ENCODE measurements at regions not wholly inside any gene's neighbourhood (a gene's known extent, or its start where the extent isn't known, plus 50 kb on each side); places are given as distances from the start of the nearest gene placed in this dataset.

DNA sequence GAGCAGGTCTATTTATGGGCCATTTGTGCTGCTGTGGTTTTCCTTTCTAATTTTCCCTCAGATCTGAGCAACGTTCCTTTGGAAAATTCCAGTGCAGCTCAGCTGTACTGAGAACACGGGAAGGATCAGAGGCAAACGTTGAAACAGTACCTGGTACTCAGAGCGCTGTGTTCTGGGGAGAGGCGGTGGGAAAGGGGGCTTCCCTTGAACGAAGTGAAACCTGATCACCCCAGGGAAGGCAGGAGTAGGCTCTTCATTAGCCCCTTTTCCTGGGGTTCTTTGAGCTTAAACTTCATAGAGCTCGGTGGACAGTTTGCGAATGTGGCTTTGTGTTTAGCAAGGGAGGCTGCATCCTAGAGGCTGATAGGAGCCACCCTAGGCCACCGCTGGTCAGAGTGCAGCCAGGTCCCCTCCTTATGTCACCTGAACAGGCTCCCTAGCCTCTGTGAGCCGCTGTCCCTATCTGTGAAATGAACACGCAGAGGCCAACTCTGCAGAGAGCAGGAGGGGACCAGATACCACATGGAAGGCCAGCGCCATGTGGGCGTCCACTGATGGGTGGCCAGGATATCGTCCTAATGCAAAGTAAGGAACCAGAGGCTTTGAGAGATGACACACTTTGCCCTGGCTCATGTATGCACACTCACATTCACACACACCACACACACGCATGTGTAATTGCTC lies 1464.8 kb downstream of the BRD1 start:
- no peak for DNase-seq (ENCODE audit: low read depth in 2 of 2)

- no peak for DNase-seq (ENCODE audit: low read depth in 2 of 2)
Measured at GRCh38 chr22:48361099-48361639, 1466.5 kb downstream of the BRD1 start.

GRCh38 chr22:48359613-48359965 lies 1468.1 kb downstream of the BRD1 start:
- DNase-seq (ENCODE audit: low read depth in 2 of 2): no peak

GRCh38 chr22:48358886-48359612 lies 1468.6 kb downstream of the BRD1 start:
- no peak for DNase-seq (ENCODE audit: low read depth in 2 of 2)

GRCh38 chr22:48357961-48358360 lies 1469.7 kb downstream of the BRD1 start:
- no peak for DNase-seq (ENCODE audit: low read depth in 2 of 2)

- no peak for DNase-seq (ENCODE audit: low read depth in 2 of 2)
Measured at GRCh38 chr22:48357196-48357595, 1470.5 kb downstream of the BRD1 start.

DNA sequence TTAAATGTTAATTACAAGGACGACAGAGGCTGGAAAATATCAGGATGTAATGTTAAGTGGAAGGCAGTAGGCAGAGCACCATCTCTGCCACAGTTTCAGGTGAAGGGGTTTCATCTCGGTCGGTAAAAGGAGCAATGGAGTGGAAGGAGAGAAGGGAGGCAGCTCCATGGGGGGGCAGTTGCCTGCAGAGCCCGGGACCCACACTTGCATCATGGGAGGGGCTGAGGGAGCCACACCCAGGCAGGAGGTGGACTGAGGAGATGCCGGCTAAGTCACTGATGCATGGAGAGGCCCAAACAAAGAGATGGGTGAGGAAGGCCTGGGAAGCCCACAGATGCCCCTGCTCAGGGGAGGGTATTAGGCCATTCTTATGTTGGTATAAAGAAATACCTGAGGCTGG lies 1470.9 kb downstream of the BRD1 start:
- DNase-seq (ENCODE audit: low read depth in 2 of 2): no peak

- DNase-seq (ENCODE audit: low read depth in 2 of 2): no peak
Measured at GRCh38 chr22:48354096-48354495, 1473.6 kb downstream of the BRD1 start.

GRCh38 chr22:48353116-48353947 lies 1474.3 kb downstream of the BRD1 start:
- DNase-seq (ENCODE audit: low read depth in 2 of 2): no peak

DNA sequence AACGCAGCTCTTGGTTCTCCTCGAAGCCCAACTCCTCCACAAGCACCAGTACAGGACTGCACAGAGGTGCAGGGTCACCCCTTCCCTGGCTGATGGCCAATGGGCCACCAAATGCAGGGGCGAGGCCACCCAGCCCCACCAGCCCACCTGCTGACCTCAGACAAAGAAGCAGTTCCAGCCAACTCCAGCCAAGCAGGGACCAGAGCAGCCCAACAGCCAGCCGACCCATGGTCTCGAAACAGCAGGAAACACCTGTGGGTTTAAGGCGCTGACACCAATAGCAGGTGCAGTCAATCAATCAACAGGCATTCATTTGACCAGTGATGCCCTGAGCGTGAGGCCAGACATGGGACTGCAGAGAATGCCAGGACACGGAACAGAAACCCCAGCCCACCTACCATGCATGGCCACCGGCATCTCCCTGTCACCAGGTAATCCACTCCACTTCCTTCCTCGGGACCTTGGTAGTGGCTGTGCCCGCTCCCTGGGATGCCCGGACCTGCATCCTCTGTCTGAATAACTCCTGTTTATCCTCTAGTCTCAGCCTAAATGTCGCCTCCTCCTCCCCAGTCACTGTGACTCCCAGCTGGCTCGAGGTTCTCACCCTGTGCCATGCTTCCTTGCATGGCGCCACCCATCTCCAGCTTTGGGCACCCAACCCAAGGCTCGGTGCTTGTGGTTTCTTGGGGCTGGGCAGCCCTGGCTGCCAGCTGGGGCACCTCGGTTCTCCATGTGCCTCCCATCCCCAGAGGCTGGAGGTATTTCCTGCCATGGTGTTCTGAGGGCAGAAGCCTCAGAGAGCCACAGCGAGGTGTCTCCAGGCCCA lies 1475.4 kb downstream of the BRD1 start:
- no peak for DNase-seq (ENCODE audit: low read depth in 2 of 2)

GRCh38 chr22:48351376-48352085 lies 1476.1 kb downstream of the BRD1 start:
- no peak for DNase-seq (ENCODE audit: low read depth in 2 of 2)

- no peak for DNase-seq (ENCODE audit: low read depth in 2 of 2)
Measured at GRCh38 chr22:48350456-48350855, 1477.2 kb downstream of the BRD1 start.

- DNase-seq (ENCODE audit: low read depth in 2 of 2): no peak
Measured at GRCh38 chr22:48348855-48349254, 1478.8 kb downstream of the BRD1 start.

- no peak for DNase-seq (ENCODE audit: low read depth in 2 of 2)
Measured at GRCh38 chr22:48347311-48347710, 1480.4 kb downstream of the BRD1 start.

- DNase-seq (ENCODE audit: low read depth in 2 of 2): no peak
Measured at GRCh38 chr22:48346911-48347310, 1480.8 kb downstream of the BRD1 start.

- no peak for DNase-seq (ENCODE audit: low read depth in 2 of 2)
Measured at GRCh38 chr22:48346311-48346710, 1481.4 kb downstream of the BRD1 start.

DNA sequence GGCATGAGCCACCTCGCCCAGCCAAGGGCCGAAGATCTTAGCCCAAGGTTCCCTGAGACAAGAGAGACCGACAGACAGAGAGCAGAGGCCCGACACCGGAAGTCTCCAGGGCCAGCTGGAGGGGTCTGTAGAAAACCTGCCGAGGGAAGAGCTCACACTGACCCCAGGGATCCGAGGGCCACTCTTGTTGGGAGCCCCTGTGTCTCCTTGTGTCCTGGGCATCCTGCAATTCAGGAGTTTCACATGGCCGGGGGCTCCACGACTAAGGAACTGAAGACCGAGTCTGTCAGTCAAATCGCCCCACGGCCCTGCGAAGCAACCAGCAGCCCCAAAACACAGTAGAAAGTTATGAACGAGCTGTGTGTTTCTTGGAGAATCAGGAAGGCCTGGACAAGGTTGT lies 1482.0 kb downstream of the BRD1 start:
- DNase-seq (ENCODE audit: low read depth in 2 of 2): no peak

- no peak for DNase-seq (ENCODE audit: low read depth in 2 of 2)
Measured at GRCh38 chr22:48343461-48343860, 1484.2 kb downstream of the BRD1 start.

DNA sequence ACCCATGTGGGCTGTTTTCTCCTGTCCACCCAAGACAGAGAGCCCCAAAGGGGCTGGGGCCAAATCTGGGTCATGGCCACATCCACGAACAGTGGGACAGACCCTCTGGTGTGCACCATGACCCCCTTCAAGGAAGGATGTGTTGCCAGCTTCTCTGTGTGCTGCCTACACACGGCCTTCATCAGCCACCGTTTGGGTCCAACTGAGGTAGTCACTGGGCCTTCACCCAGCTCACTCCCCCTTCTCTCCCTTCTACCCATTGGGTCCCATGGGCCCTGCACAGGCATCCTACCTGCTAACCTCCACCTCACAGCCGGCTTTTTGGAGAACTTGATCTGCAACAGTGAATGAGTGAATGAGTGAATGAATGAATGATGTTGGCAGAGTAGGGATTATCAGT lies 1484.9 kb downstream of the BRD1 start:
- no peak for DNase-seq (ENCODE audit: low read depth in 2 of 2)

DNA sequence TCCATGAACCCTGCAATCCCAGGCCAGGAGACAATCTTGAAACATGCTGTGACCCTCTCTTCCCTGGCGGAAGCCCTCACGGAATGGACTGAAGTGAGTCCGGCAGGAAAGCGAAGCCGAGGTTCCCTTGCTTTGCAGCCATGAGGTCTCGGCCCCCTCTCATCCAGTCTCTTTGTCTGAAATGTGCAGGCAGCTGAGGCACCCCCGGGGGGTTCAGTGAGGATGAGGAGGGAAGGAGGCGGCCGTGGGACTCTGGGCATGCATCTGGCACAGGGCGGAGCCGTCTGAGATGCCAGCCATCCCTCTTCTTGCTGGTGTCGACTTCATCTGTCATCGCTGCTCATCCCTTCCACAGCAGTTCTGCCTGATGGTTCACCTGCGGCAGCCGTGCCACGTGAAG lies 1485.7 kb downstream of the BRD1 start:
- DNase-seq (ENCODE audit: low read depth in 2 of 2): no peak
